HEK293 (cell line): ENCODE measurements at regions not wholly inside any gene's neighbourhood (a gene's known extent, or its start where the extent isn't known, plus 50 kb on each side); places are given as distances from the start of the nearest gene placed in this dataset.

Source experiments
- CTCF ChIP-seq: fragments of 450-650 bp; formaldehyde crosslinking; IDR thresholded peaks from 2 replicates; pipeline ENCODE4 v1.5.1; 2016; ENCODE audit warnings: missing biosample characterization, missing genetic modification characterization
- ZBTB10 ChIP-seq: fragments of 450-650 bp; formaldehyde crosslinking; IDR thresholded peaks from 2 replicates; pipeline ENCODE4 v1.5.1; 2016; ENCODE audit warnings: missing biosample characterization, missing genetic modification characterization
- ZNF10 ChIP-seq: fragments of 450-650 bp; formaldehyde crosslinking; IDR thresholded peaks from 2 replicates; pipeline ENCODE4 v1.5.1; 2017; ENCODE audit warnings: missing biosample characterization, missing genetic modification characterization
- TF ChIP-seq, protein P1 (sequence below): fragments of 450-650 bp; IDR thresholded peaks from 2 replicates; pipeline ENCODE4 v1.5.1; 2018; ENCODE audit warnings: missing biosample characterization, missing genetic modification characterization

- TF ChIP-seq CTCF = no peak
- TF ChIP-seq, protein P1, sequence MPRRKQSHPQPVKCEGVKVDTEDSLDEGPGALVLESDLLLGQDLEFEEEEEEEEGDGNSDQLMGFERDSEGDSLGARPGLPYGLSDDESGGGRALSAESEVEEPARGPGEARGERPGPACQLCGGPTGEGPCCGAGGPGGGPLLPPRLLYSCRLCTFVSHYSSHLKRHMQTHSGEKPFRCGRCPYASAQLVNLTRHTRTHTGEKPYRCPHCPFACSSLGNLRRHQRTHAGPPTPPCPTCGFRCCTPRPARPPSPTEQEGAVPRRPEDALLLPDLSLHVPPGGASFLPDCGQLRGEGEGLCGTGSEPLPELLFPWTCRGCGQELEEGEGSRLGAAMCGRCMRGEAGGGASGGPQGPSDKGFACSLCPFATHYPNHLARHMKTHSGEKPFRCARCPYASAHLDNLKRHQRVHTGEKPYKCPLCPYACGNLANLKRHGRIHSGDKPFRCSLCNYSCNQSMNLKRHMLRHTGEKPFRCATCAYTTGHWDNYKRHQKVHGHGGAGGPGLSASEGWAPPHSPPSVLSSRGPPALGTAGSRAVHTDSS (tag by site-specific recombination) = no peak
- no peak for TF ChIP-seq ZBTB10 (tag by site-specific recombination)
- no peak for TF ChIP-seq ZNF10 (tag by site-specific recombination)
Measured at GRCh38 chr3:74344865-74345440, 269.5 kb downstream of the CNTN3 start.
